GM13977 (cell line): ENCODE measurements at regions not wholly inside any gene's neighbourhood (a gene's known extent, or its start where the extent isn't known, plus 50 kb on each side); places are given as distances from the start of the nearest gene placed in this dataset.

ENCODE experiments used
- DNase-seq: peaks from one replicate; pipeline ENCODE4 v3.0.0; 2012; ENCODE audit warnings: low spot score
- in situ Hi-C: fragments of 300-500 bp; cut with MboI; formaldehyde crosslinking; loops from one replicate; pipeline ENCODE4 v1.12.0; 2022; ENCODE audit warnings: low sequenced_read_pairs, low pct_unique_long_range_greater_than_20kb, mixed read lengths, inconsistent platforms; ENCODE audit not compliant: unreplicated experiment
- TF ChIP-seq, protein P1 (sequence below): IDR thresholded peaks from 2 replicates; pipeline ENCODE4 v1.5.1; 2012; ENCODE audit warnings: mild to moderate bottlenecking, control low read depth; ENCODE audit not compliant: insufficient read depth; ENCODE audit errors: extremely low read depth, missing control alignments

DNA sequence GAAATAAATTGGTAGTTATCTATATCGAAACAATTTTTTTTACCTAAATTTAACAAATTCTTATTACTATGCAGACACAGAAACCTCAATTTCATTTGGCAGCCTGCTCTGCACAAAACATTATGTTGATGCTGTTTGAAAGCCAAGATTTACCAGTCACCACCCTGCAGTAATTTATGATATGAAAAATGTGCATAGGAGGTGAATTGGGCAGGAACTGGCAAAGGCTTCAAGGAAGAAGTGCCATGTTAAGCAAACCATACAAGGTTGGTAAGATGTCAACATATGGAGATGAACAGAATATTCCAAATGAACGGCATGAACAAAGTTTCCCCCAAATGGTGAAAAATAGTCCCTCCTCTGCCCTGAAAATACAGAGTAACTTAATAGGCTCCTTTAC, 54.2 kb upstream of the TAB2 start:
- in situ Hi-C loops: no loop called here
- TF ChIP-seq, protein P1, sequence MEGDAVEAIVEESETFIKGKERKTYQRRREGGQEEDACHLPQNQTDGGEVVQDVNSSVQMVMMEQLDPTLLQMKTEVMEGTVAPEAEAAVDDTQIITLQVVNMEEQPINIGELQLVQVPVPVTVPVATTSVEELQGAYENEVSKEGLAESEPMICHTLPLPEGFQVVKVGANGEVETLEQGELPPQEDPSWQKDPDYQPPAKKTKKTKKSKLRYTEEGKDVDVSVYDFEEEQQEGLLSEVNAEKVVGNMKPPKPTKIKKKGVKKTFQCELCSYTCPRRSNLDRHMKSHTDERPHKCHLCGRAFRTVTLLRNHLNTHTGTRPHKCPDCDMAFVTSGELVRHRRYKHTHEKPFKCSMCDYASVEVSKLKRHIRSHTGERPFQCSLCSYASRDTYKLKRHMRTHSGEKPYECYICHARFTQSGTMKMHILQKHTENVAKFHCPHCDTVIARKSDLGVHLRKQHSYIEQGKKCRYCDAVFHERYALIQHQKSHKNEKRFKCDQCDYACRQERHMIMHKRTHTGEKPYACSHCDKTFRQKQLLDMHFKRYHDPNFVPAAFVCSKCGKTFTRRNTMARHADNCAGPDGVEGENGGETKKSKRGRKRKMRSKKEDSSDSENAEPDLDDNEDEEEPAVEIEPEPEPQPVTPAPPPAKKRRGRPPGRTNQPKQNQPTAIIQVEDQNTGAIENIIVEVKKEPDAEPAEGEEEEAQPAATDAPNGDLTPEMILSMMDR: no peak
- DNase-seq: no peak

GRCh38 chr6:149264629-149265028, 52.9 kb upstream of the TAB2 start:
- TF ChIP-seq, protein P1: no peak
- in situ Hi-C loops: no loop called here
- no peak for DNase-seq

DNA sequence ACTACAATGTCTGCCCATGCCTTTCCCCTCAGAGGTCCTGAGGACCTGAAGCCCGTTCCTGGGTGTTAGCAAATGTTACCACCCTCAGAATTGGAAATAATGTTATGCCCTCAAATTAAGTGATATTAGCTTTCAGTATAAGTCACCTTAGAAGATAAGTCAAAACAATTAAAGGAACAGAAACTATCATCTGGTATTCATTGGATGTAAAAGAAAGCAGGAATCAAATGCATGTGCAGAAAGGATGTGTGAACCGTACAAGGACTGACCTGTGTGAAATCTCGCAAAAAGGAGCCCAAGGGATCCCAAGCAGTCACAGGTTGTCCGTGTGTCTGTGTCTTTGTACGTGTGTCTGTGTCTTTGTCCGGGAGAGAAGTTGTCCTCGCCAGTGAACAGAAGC, 51.6 kb upstream of the TAB2 start:
- in situ Hi-C loops: no loop called here
- TF ChIP-seq, protein P1: no peak
- no peak for DNase-seq

- in situ Hi-C loops: no loop called here
- DNase-seq: peak; percentile 47
- TF ChIP-seq, protein P1: no peak
These were observed 50.9 kb upstream of the TAB2 start for GRCh38 chr6:149266659-149267058.

DNA sequence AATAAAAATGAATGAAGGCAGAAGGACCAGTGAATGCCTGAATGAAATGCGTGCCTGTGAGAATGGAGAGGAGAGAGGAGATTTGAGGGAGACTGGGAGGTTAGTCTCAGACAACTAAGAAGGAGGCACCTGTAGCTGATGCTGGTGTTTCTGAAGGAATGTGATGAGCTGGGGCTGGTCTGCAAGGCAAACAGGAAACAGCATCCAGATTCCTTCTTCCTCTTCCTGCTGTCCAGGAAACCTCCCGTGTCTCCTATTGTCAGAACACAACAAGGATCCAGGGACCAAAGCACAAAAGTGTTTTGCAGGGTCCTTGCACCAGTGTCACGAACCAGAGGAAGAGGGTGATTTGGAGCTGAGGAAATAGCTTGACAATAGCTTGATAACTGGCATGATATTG, 50.4 kb upstream of the TAB2 start:
- TF ChIP-seq, protein P1: no peak
- in situ Hi-C loops: no loop called here
- no peak for DNase-seq

DNA sequence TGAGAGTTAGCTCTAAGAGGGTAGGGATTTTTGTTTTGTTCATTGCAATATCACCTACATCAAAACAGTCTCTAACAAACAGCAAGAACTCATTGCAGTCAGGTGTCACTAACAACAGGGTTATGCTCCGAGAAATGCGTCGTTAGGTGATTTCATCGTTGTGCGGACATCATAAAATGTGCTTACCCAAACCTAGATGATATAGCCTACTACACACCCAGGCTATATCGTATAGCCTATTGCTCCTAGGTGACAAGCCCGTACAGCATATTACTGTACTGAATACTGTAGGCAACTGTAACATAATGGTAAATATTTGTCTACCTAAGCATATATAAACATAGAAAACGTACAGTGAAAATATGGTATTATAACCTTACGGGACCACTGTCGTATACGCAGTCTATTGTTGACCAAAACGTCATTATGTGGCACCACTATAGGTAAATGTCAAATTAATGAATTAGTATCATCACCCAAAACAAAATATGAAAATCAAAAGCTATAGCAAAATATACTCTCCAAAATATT, 49.9 kb upstream of the TAB2 start:
- no peak for DNase-seq
- TF ChIP-seq, protein P1: no peak
- in situ Hi-C loops: no loop called here
